AG09309 (cell line): ENCODE measurements at regions not wholly inside any gene's neighbourhood (a gene's known extent, or its start where the extent isn't known, plus 50 kb on each side); places are given as distances from the start of the nearest gene placed in this dataset.

Source experiments
- DNase-seq: peaks from one replicate; pipeline ENCODE4 v3.0.0-alpha.2; 2010; ENCODE audit warnings: low read depth
- H3K4me3 ChIP-seq: 2 replicates; pipeline ENCODE4 v1.5.1; 2011; ENCODE audit warnings: mild to moderate bottlenecking, low read depth, low read length, moderate library complexity; ENCODE audit not compliant: control insufficient read depth
- TF ChIP-seq, protein P1 (sequence below): IDR thresholded peaks from 2 replicates; pipeline ENCODE4 v1.5.1; 2011; ENCODE audit warnings: mild to moderate bottlenecking, low read depth, low read length, inconsistent platforms; ENCODE audit not compliant: insufficient read depth, control insufficient read depth; ENCODE audit errors: missing control alignments

DNA sequence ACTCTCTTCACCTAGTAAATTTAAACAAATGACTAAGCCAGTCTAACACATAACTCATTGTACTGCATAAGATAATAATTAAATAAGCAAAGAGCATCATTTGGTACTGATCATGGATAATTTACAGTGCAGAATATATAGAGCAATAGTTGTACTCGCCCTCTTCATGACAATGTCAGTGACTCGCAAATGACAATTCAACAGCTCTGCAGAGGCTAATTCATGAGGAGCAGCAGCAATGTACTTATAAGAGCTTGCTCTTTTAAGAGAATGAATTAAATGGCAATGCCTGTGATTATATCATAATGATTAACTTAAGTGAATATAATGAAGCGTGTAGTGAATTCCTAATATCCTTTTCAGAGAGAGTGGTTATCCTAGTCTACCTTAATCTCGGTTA, 284.5 kb upstream of the PCDH20 start:
- no peak overlapping the region for H3K4me3 ChIP-seq
- TF ChIP-seq, protein P1, sequence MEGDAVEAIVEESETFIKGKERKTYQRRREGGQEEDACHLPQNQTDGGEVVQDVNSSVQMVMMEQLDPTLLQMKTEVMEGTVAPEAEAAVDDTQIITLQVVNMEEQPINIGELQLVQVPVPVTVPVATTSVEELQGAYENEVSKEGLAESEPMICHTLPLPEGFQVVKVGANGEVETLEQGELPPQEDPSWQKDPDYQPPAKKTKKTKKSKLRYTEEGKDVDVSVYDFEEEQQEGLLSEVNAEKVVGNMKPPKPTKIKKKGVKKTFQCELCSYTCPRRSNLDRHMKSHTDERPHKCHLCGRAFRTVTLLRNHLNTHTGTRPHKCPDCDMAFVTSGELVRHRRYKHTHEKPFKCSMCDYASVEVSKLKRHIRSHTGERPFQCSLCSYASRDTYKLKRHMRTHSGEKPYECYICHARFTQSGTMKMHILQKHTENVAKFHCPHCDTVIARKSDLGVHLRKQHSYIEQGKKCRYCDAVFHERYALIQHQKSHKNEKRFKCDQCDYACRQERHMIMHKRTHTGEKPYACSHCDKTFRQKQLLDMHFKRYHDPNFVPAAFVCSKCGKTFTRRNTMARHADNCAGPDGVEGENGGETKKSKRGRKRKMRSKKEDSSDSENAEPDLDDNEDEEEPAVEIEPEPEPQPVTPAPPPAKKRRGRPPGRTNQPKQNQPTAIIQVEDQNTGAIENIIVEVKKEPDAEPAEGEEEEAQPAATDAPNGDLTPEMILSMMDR, result no peak
- no peak for DNase-seq

DNA sequence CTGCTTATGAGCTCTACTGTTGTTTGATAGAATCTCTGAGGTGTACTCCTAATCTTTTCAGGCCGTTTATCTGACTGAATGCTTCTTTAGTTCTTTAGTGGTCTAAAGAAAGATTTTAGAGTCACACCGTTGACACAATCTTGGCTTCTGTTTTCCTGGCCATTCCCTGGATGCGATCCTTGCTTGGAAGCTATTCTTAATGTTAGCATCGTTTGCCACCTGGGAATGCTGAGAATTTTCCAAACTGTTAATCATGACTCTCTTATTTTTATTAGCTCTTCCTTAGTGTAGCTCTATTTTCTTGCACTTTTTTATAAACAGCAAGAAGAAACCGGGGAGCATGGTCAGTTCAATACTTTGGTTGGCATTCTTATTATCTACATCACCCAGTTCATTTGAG, 281.0 kb upstream of the PCDH20 start:
- TF ChIP-seq, protein P1, result no peak
- H3K4me3 ChIP-seq, result no peak overlapping the region
- no peak for DNase-seq

DNA sequence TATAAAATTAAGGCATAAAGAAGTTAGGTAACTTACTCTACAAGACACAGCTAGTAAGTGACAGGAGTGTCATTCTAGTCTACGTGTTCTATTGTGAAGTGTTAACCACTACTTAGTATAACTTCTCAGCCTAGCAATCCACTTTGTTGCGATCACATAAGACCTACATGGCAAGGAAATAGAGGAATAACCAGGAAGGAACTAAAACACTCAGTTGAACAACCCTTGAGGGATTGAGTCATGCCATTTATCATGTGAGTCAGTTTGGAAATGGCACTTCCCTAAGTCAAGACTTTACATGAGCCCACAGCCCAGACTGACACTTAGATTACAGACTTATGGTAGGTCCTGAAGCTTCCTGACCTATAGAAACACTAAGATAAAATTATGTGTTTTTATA, 279.5 kb upstream of the PCDH20 start:
- TF ChIP-seq, protein P1, result no peak
- no peak overlapping the region for H3K4me3 ChIP-seq
- no peak for DNase-seq

DNA sequence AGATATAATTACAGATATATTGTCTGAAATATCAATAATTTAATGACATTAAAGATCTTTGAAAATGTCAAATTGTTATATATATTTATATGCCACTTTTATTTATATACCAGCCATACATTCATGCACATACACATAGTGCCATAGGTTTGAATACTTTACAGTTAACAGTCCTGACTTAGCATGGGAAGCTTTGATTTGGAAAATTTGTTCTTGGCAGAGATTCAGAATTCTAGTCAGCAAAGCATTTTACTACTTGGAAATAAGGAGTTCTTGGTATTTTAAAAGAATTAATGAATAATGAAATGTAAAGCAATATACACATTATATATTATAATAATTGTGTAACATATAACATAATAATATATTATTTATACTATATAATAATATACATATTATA, 277.0 kb upstream of the PCDH20 start:
- TF ChIP-seq, protein P1, result no peak
- no peak overlapping the region for H3K4me3 ChIP-seq
- no peak for DNase-seq

DNA sequence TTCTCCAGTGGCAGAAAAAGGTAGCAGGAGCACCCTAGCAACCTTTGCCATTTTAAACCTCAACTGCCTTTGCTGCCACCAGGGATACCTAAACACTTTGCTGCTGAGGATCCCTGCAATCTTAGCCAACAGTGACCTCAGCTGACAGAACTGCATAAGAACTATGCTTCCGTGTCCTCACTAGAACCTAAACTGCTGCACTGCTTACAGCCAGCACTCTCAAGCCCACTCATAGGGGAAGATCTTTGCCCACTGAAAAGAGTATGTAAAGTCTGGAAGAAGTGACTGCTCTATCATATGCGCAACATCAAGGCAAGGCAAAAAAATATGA, 270.0 kb upstream of the PCDH20 start:
- TF ChIP-seq, protein P1, result no peak
- DNase-seq, result no peak
- no peak overlapping the region for H3K4me3 ChIP-seq

DNA sequence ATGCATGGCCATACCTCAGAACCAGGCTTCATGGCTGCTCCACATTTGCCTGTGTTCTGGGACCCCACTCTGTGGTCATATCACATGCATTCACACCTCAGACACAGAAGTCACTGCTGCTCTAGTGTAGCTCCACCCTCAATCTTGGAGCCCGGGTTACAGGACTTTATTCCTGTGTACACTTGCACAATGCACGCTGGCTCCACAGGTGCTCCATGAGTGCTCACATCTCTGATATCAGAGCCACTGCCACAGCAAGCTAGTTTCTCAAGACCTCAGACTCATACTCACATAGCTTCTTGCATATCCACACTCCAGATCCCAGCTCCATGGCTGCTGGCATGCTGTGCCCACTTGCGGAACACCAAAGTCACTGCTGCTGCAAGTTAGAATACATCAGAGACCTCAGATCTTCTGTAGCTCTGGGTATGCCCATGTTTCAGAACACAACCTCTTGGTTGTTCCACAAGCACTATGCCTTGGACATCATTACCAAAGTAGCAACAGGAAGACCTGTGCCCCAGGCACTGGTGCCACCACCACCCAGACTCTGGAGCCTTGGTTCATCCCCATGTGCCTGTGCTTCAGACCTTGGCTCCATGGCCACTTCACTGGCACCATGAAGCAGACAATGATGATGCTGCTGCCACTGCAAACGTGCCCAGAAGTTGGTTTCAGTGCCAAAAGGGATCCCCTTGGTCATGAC, 269.5 kb upstream of the PCDH20 start:
- DNase-seq, result no peak
- no peak overlapping the region for H3K4me3 ChIP-seq
- TF ChIP-seq, protein P1, result no peak

DNA sequence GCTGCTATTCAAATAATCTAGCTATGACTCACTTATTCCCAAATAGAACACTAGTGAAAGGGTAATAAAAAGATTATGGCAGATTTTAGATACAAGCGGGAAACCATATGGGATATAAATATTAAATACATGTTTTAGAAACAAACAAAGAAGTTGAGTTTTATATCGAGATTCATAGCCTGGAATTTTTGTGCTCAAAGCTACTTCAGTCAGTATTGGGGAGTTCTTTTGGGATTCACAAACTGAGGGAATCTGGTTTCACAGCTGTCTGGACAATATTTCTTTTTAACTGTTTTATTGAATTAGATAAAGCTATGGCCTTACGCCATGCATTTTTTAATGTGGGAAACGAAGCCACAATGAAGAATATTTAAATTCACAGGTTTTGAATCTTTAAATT, 257.1 kb upstream of the PCDH20 start:
- TF ChIP-seq, protein P1, result no peak
- no peak overlapping the region for H3K4me3 ChIP-seq
- DNase-seq, result no peak
